ENCODE measurements at regions not wholly inside any gene's neighbourhood (a gene's known extent, or its start where the extent isn't known, plus 50 kb on each side); places are given as distances from the start of the nearest gene placed in this dataset.

GRCh38 chr11:103700622-103701021 lies 335.8 kb upstream of the DDI1 start:
- no peak overlapping the region for H3K4me3 ChIP-seq (ENCODE audit: low read depth, low read length)
- TF ChIP-seq CTCF (IDR thresholded peaks at IDR 0.05; ENCODE audit: control insufficient read depth, extremely low read depth, insufficient read depth) = no peak
- no peak for DNase-seq (ENCODE audit: low read depth)

- no peak overlapping the region for H3K4me3 ChIP-seq (ENCODE audit: low read depth, low read length)
- no peak for TF ChIP-seq CTCF (IDR thresholded peaks at IDR 0.05; ENCODE audit: control insufficient read depth, extremely low read depth, insufficient read depth)
- no peak for DNase-seq (ENCODE audit: low read depth)
Measured at GRCh38 chr11:103703437-103703836, 333.0 kb upstream of the DDI1 start.

- TF ChIP-seq CTCF (IDR thresholded peaks at IDR 0.05; ENCODE audit: control insufficient read depth, extremely low read depth, insufficient read depth) = no peak
Measured at GRCh38 chr11:103703954-103704353, 332.5 kb upstream of the DDI1 start.

GRCh38 chr11:103705642-103706041 lies 330.8 kb upstream of the DDI1 start:
- no peak overlapping the region for H3K4me3 ChIP-seq (ENCODE audit: low read depth, low read length)
- TF ChIP-seq CTCF (IDR thresholded peaks at IDR 0.05; ENCODE audit: control insufficient read depth, extremely low read depth, insufficient read depth) = no peak
- no peak for DNase-seq (ENCODE audit: low read depth)

More at GRCh38 chr11:103703954-103704353, 332.5 kb upstream of the DDI1 start:
- H3K4me3 ChIP-seq (ENCODE audit: low read depth, low read length) = no peak overlapping the region
- no peak for DNase-seq (ENCODE audit: low read depth)

- no peak for DNase-seq (ENCODE audit: low read depth)
- no peak overlapping the region for H3K4me3 ChIP-seq (ENCODE audit: low read depth, low read length)
- no peak for TF ChIP-seq CTCF (IDR thresholded peaks at IDR 0.05; ENCODE audit: control insufficient read depth, extremely low read depth, insufficient read depth)
Measured at GRCh38 chr11:103709371-103709770, 327.1 kb upstream of the DDI1 start.

- DNase-seq (ENCODE audit: low read depth) = no peak
- no peak for TF ChIP-seq CTCF (IDR thresholded peaks at IDR 0.05; ENCODE audit: control insufficient read depth, extremely low read depth, insufficient read depth)
- no peak overlapping the region for H3K4me3 ChIP-seq (ENCODE audit: low read depth, low read length)
Measured at GRCh38 chr11:103714246-103714645, 322.2 kb upstream of the DDI1 start.

GRCh38 chr11:103716363-103716762 lies 320.1 kb upstream of the DDI1 start:
- no peak overlapping the region for H3K4me3 ChIP-seq (ENCODE audit: low read depth, low read length)
- TF ChIP-seq CTCF (IDR thresholded peaks at IDR 0.05; ENCODE audit: control insufficient read depth, extremely low read depth, insufficient read depth) = no peak
- DNase-seq (ENCODE audit: low read depth) = no peak
